Pancreas (tissue), 10 donors: ENCODE measurements at regions not wholly inside any gene's neighbourhood (a gene's known extent, or its start where the extent isn't known, plus 50 kb on each side); places are given as distances from the start of the nearest gene placed in this dataset.

Experiments used
- ATAC-seq, 4 donors: fragments of 200-7000 bp; cut with Tn5 transposase; one replicate each; pipeline versions ENCODE4 v1.8.0 to v1.9.1; 2020; ENCODE audit warnings: mild to moderate bottlenecking in 4 of 4, moderate library complexity in 4 of 4
- DNase-seq, 6 donors: peaks; one replicate each; pipeline ENCODE4 v3.0.0-alpha.2; 2020
- FAIRE-seq: peaks from 2 replicates; lab custom pipeline; 2012; peaks lifted over from hg19 to GRCh38; lab: Jason Lieb, UNC
- H3K27ac ChIP-seq, 4 donors: fragments of 200-600 bp; sonication (generic); 1 replicate in 3 of 4; 2 replicates in 1 of 4; pipeline versions ENCODE4 v1.5.0 to v1.8.0; 2020
- H3K27me3 ChIP-seq, 4 donors: fragments of 200-600 bp; one replicate each; pipeline ENCODE4 v1.8.0; 2021
- H3K36me3 ChIP-seq, 3 donors: fragments of 200-600 bp; sonication (generic) in 1 of 3; one replicate each; pipeline versions ENCODE4 v1.5.0 to v1.8.0; 2020 to 2021
- H3K4me1 ChIP-seq, 3 donors: fragments of 200-600 bp; one replicate each; pipeline ENCODE4 v1.8.0; 2021
- H3K4me3 ChIP-seq, 4 donors: fragments of 200-600 bp; sonication (generic) in 2 of 4; one replicate each; pipeline versions ENCODE4 v1.5.0 to v1.8.0; 2020 to 2021
- H3K9me3 ChIP-seq, 4 donors: fragments of 200-600 bp; one replicate each; pipeline ENCODE4 v1.8.0; 2021
- WGBS, 2 donors: extraction: QIAGEN DNeasy Blood & Tissue Kit; methylation state at CpG; one replicate each; pipeline ENCODE4 v1.1.7; 2013; 5-methylcytosine and 5-hydroxymethylcytosine counted together
- intact Hi-C, 3 donors: fragments of 100-400 bp; cut with DNase I; formaldehyde crosslinking; loops; one replicate each; pipeline versions ENCODE4 v1.11.1 to v1.14.2; 2022
- TF ChIP-seq, protein P1 (sequence below), 4 donors: fragments of 200-600 bp; sonication (generic) in 3 of 4; IDR thresholded peaks; one replicate each; pipeline versions ENCODE4 v1.5.0 to v1.8.0; 2021; ENCODE audit warnings: antibody characterized with exemption in 4 of 4
- donor health status: healthy with polysubstance abuse.
- donor health status: DM: no; HTN: no; CAD: no; lungs with moderate emphysema.
- donor health status: DM: no; HTN: no; CAD: no.
- donor health status: control.
- donor health status: control.
- donor health status: Bipolar disorder and iron deficiency.
- donor health status: DM: yes; HTN: yes; CAD: no.
- donor health status: DM: no; HTN: no; CAD: no.
- donor health status: DM: no; HTN: no; CAD: no.
- donor health status: DM: yes; HTN: yes; CAD: no.

DNA sequence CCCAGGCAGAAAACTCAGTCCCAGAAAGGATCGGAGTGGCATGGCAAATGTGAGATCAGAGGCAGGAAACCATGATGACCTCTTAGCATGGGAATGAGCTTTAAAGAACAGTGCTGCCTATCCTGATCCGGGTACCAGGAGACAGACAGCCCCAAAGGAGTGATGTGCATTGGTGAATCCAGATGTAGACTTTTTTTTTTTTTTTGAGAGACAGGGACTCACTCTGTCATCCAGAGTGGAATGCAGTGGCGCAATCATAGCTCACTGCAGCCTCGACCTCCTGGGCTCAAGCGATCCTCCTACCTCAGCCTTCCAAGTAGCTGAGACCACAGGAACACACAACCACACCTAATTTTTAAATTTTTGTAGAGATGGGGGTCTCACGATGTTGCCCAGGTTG lies 122.7 kb downstream of the VAPA start:
- Histone ChIP-seq H3K4me3 (no peak overlapping the region), H3K36me3 (no peaks in the 10 kb centered on the region), H3K27ac (peak overlapping the region; percentile 70 to 81 (median 77)), H3K27me3 (no peaks in the 10 kb centered on the region), H3K4me1 (peaks cover 42 to 55% (median 46%) of the 10 kb centered on the region in 3 donors), H3K9me3 (no peaks in the 10 kb centered on the region)
- 90 to 93% methylated on average over 6 of the region's 6 CpGs for WGBS, 2 donors
- TF ChIP-seq, protein P1, sequence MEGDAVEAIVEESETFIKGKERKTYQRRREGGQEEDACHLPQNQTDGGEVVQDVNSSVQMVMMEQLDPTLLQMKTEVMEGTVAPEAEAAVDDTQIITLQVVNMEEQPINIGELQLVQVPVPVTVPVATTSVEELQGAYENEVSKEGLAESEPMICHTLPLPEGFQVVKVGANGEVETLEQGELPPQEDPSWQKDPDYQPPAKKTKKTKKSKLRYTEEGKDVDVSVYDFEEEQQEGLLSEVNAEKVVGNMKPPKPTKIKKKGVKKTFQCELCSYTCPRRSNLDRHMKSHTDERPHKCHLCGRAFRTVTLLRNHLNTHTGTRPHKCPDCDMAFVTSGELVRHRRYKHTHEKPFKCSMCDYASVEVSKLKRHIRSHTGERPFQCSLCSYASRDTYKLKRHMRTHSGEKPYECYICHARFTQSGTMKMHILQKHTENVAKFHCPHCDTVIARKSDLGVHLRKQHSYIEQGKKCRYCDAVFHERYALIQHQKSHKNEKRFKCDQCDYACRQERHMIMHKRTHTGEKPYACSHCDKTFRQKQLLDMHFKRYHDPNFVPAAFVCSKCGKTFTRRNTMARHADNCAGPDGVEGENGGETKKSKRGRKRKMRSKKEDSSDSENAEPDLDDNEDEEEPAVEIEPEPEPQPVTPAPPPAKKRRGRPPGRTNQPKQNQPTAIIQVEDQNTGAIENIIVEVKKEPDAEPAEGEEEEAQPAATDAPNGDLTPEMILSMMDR (IDR thresholded peaks at IDR 0.05): no peak
- intact Hi-C loops: no loop called here
- DNase-seq (no peak), ATAC-seq (no peak), FAIRE-seq (no peak)

DNA sequence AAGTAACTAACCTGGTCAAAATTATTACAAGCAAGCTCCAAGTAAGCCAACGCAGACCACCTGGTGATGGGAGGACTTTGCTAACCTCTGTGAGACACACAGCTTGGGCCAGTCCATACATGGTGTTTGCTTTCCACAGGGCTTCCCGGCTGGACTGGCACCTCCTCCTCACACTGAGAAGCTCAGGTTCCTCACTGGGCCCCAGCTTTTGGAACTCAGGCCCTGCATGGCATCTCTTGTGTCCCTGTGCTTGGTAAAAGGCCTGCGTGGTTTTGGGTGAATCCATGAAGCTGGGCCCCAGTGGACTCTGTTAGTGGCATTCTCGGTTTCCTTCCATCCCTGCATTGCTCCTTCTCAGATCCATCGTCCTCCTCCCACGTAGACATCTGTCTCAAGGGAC lies 123.4 kb downstream of the VAPA start:
- H3K9me3 ChIP-seq: no peaks in the 10 kb centered on the region
- H3K4me1 ChIP-seq: peaks cover 42 to 55% (median 46%) of the 10 kb centered on the region in 3 donors
- no peaks in the 10 kb centered on the region for H3K36me3 ChIP-seq
- DNase-seq: no peak
- ATAC-seq: no peak
- intact Hi-C loops: no loop called here
- TF ChIP-seq, protein P1 (IDR thresholded peaks at IDR 0.05): no peak
- no peak overlapping the region for H3K27ac ChIP-seq
- FAIRE-seq: no peak
- H3K4me3 ChIP-seq: no peak overlapping the region
- 96% methylated on average over 6 of the region's 6 CpGs for WGBS, 2 donors
- H3K27me3 ChIP-seq: no peaks in the 10 kb centered on the region

DNA sequence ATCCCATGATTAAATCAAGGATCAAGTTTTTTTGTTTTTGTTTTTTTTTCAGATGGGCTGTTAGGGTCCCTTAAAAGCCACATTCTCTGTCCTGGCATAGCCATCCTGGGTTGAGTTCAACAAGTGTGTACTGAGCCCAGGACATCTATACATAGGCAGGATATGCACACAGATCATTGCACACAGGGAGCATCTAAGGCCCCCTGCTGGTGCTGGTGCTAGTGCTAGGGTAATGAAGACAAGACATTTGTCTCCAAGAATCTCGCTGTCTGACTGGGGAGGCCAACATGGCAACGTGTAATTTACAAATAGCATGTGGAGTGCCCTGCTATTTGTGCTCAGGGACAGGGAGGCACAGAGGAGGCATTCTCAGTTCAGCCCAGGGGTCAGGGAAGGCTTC lies 124.5 kb downstream of the VAPA start:
- H3K27me3 ChIP-seq: no peaks in the 10 kb centered on the region
- H3K36me3 ChIP-seq: no peaks in the 10 kb centered on the region
- FAIRE-seq (no peak), ATAC-seq (no peak), DNase-seq (no peak)
- H3K27ac ChIP-seq: no peak overlapping the region
- TF ChIP-seq, protein P1 (IDR thresholded peaks at IDR 0.05): no peak
- intact Hi-C loops: no loop called here
- H3K4me3 ChIP-seq: no peak overlapping the region
- no peaks in the 10 kb centered on the region for H3K9me3 ChIP-seq
- WGBS, 2 donors: 81 to 84% methylated on average over 2 of the region's 2 CpGs
- H3K4me1 ChIP-seq: peaks cover 32 to 53% (median 39%) of the 10 kb centered on the region in 3 donors

DNA sequence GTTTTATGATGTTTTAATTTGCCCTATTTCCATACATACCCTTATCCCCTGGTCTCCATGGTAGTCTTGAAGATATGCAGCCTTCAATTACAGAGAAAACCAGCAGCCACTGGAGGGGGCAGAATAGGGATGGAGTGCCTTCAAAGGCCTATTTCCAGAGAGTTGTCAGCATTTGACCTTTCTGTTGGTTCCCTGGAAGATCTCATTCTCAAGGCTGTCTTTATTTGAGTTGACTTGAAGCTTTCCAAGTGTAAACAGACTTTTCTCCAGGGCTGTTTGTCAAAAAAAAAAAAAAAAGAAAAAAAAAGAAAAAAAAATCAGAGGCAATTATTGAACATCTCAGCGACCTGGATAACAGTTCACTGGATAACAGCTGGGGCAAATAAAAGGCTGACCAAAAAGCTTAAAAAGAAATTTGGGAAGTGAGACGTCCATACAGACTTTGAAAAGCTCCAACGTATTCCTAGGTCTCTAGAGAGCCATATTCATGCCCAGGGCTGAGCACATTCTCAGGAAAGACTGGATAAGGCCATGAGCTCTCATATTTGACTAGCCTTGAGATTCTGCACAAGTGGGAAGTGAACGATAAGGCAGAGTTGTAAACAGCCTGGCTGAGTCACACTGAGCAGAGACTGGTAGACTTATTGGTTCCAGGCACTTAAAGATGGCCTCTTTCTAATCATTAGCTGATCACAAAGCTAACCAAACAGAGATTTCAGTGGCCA lies 126.6 kb downstream of the VAPA start:
- TF ChIP-seq, protein P1 (IDR thresholded peaks at IDR 0.05): no peak
- Histone ChIP-seq H3K27ac (peak overlapping the region; percentile 63 to 79 (median 77)), H3K27me3 (no peaks in the 10 kb centered on the region), H3K4me1 (peaks cover 25 to 31% (median 28%) of the 10 kb centered on the region in 3 donors), H3K9me3 (no peaks in the 10 kb centered on the region), H3K36me3 (no peaks in the 10 kb centered on the region), H3K4me3 (no peak overlapping the region)
- intact Hi-C loops: no loop called here
- DNase-seq: peak in 3 of 6 donors; percentile 73 to 76 (median 75)
- WGBS, 2 donors: 25 to 33% methylated on average over 4 of the region's 4 CpGs
- no peak for FAIRE-seq
- peak; percentile 90 to 94 (median 93) for ATAC-seq

DNA sequence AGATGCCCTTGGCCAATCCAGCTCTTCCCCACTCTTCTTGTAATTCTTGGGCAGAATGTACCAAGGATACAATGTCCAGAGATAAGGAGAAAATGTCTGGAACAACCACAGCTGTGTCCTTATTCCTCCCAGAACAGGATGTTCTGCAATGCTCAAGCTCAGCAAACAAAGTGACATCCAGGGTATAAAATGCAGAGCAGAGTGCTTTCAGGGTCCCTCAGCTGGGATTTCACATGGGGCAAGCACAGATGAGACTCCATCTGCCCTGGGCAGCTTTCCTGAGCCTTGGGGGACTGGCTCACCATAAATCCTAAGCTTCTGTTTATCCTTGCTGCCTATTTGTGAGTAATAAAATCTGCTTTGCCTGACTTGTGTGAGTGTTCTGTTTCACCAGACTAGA lies 127.4 kb downstream of the VAPA start:
- intact Hi-C loops: no loop called here
- no peaks in the 10 kb centered on the region for H3K27me3 ChIP-seq
- ATAC-seq (peak; percentile 58 to 83 (median 70)), DNase-seq (peak in 2 of 6 donors; percentile 54 to 71), FAIRE-seq (peak; percentile 49)
- no peaks in the 10 kb centered on the region for H3K36me3 ChIP-seq
- no peaks in the 10 kb centered on the region for H3K9me3 ChIP-seq
- peak overlapping the region; percentile 63 to 79 (median 77) for H3K27ac ChIP-seq
- TF ChIP-seq, protein P1 (IDR thresholded peaks at IDR 0.05): no peak
- peaks cover 19 to 25% (median 21%) of the 10 kb centered on the region in 3 donors for H3K4me1 ChIP-seq
- H3K4me3 ChIP-seq: no peak overlapping the region
